ENCODE measurements at regions not wholly inside any gene's neighbourhood (a gene's known extent, or its start where the extent isn't known, plus 50 kb on each side); places are given as distances from the start of the nearest gene placed in this dataset.

- peak overlapping the region; percentile 12; the same call in 1 of the 2 replicates for H2BK120ac ChIP-seq (ENCODE audit: low read depth, low read length)
- H2AK5ac ChIP-seq (ENCODE audit: low read depth, low read length): peak overlapping the region; percentile 36; the same call in 1 of the 2 replicates
- ATAC-seq (ENCODE audit: low read depth) (no peak), DNase-seq (no peak)
- peak overlapping the region; percentile 1; the same call in 1 of the 2 replicates for H3K4ac ChIP-seq (ENCODE audit: low read depth, low read length)
- TF ChIP-seq ELK1 (IDR thresholded peaks at IDR 0.05; ENCODE audit: borderline replicate concordance, low read depth, low read length) (no peak), SMC3 (IDR thresholded peaks at IDR 0.05; ENCODE audit: low read depth, low read length) (no peak), POLR2A (IDR thresholded peaks at IDR 0.05; ENCODE audit: low read depth, low read length) (no peak), BHLHE40 (IDR thresholded peaks at IDR 0.05; ENCODE audit: low read depth, low read length) (no peak), RFX5 (IDR thresholded peaks at IDR 0.05; ENCODE audit: low read depth, low read length) (no peak), CEBPB (IDR thresholded peaks at IDR 0.05; ENCODE audit: low read depth, low read length) (no peak), MXI1 (IDR thresholded peaks at IDR 0.05; ENCODE audit: borderline replicate concordance, low read depth, low read length) (no peak), MAFK (IDR thresholded peaks at IDR 0.05; ENCODE audit: low read depth, low read length) (no peak), USF2 (IDR thresholded peaks at IDR 0.05; ENCODE audit: low read depth, low read length) (no peak), RCOR1 (IDR thresholded peaks at IDR 0.05; ENCODE audit: insufficient replicate concordance, low read length) (no peak), RAD21 (IDR thresholded peaks at IDR 0.05; ENCODE audit: low read length) (no peak), MAZ (IDR thresholded peaks at IDR 0.05; ENCODE audit: borderline replicate concordance, low read depth, low read length) (no peak), NFE2L2 (IDR thresholded peaks at IDR 0.05; ENCODE audit: low read depth, low read length) (no peak), FOS (IDR thresholded peaks at IDR 0.05; ENCODE audit: low read depth, low read length) (no peak), CHD1 (IDR thresholded peaks at IDR 0.05; ENCODE audit: low read depth, low read length) (no peak), CTCF (conservative IDR thresholded peaks at IDR 0.05; ENCODE audit: low read depth, low read length) (no peak)
- peak overlapping the region; percentile 63; the same call in 2 of the 3 replicates for H2BK15ac ChIP-seq (ENCODE audit: low read depth, low read length)
- peak overlapping the region; percentile 3 for H4K5ac ChIP-seq (ENCODE audit: low read depth, low read length)
- no peak overlapping the region for H3K23ac ChIP-seq (ENCODE audit: low read depth, low read length)
- no peak overlapping the region for H2AK9ac ChIP-seq (replicated peaks; ENCODE audit: low read depth, low read length, poor library complexity)
- no peak overlapping the region for H3K56ac ChIP-seq (ENCODE audit: extremely low read depth, insufficient read depth, low read length)
- no peak overlapping the region for H3K14ac ChIP-seq (replicated peaks; ENCODE audit: low read depth, low read length)
- peak overlapping the region; percentile 12; the same call in 1 of the 2 replicates for H3K9ac ChIP-seq (ENCODE audit: low read depth, low read length)
- peak overlapping the region in 1 of 2 experiments; percentile 9; a peak in 1 of 4 replicates for H4K8ac ChIP-seq (ENCODE audit: low read depth in 2 of 2, low read length in 2 of 2)
- dilution Hi-C loops (cut with HindIII; ENCODE audit: low sequenced_read_pairs, unreplicated experiment) (no loop called here), intact Hi-C loops (cut with micrococcal nuclease) (no loop called here), in situ Hi-C loops (cut with MboI; ENCODE audit: low sequenced_read_pairs) (no loop called here)
- no peak overlapping the region for H2BK5ac ChIP-seq (ENCODE audit: low read depth, low read length, poor library complexity, severe bottlenecking)
- no peaks in the 10 kb centered on the region for H3K79me1 ChIP-seq (ENCODE audit: low read depth in 1 of 2, low read length in 2 of 2)
- peak overlapping the region; percentile 27; the same call in 1 of the 2 replicates for H2BK20ac ChIP-seq (ENCODE audit: low read depth, low read length)
- peaks cover 18% of the 10 kb centered on the region for H3K4me1 ChIP-seq (ENCODE audit: control insufficient read depth, insufficient read depth, low read length)
- H3K9me1 ChIP-seq (ENCODE audit: insufficient read depth, low read length): no peaks in the 10 kb centered on the region
- no TSS peak for BruUV-seq (replicated peaks)
- H3K36me3 ChIP-seq (ENCODE audit: control insufficient read depth, insufficient read depth, low read length): no peaks in the 10 kb centered on the region
- POLR2A ChIA-PET (ENCODE audit: unreplicated experiment): no interaction called here
- H3K4me3 ChIP-seq (ENCODE audit: insufficient read depth, low read depth, low read length): no peak overlapping the region
- no peaks in the 10 kb centered on the region for H3K9me3 ChIP-seq (ENCODE audit: control insufficient read depth, insufficient read depth, low read length)
- no peaks in the 10 kb centered on the region for H4K20me1 ChIP-seq (ENCODE audit: insufficient read depth, low read length)
- peak overlapping the region; percentile 26 for H3K18ac ChIP-seq (ENCODE audit: low read depth, low read length)
- H3K27me3 ChIP-seq (ENCODE audit: control insufficient read depth, insufficient read depth, low read length): no peaks in the 10 kb centered on the region
- H2AFZ ChIP-seq (replicated peaks; ENCODE audit: low read length, poor library complexity): no peak overlapping the region
- 100% methylated on average over 1 of the region's 3 CpGs; no CpG with 5 or more reads in 1 of the 2 experiments for WGBS, 2 experiments (ENCODE audit: extremely low coverage in 2 of 2, insufficient read length in 1 of 2)
- H3K27ac ChIP-seq (ENCODE audit: insufficient read depth, low read length): peak overlapping the region; percentile 22; the same call in 1 of the 2 replicates
- CTCF ChIA-PET: interaction anchor here (0.8 kb wide), 1 partner anchor 26 kb away, joined by 3 read pairs; no protein-coding TSS in a partner anchor
- peak overlapping the region; percentile 39 for H4K91ac ChIP-seq (ENCODE audit: insufficient read depth, low read depth, low read length)
- no peak overlapping the region; the same call in 1 of the 2 replicates for H3K4me2 ChIP-seq (ENCODE audit: low read depth, low read length)
Measured at GRCh38 chr2:37507051-37507410, 162.6 kb downstream of the QPCT start.

Data from IMR-90 (cell line).